ENCODE measurements at regions not wholly inside any gene's neighbourhood (a gene's known extent, or its start where the extent isn't known, plus 50 kb on each side); places are given as distances from the start of the nearest gene placed in this dataset.

- no peak for TF ChIP-seq ZBTB4 (CRISPR knock-in tag; IDR thresholded peaks at IDR 0.05)
- no peak for TF ChIP-seq KLF5 (IDR thresholded peaks at IDR 0.05; ENCODE audit: partially characterized antibody)
Measured at GRCh38 chr5:21058289-21058688, 1070.3 kb upstream of the CDH18 start (continued).

GRCh38 chr5:21051945-21052344 lies 1063.9 kb upstream of the CDH18 start:
- Histone ChIP-seq H3K27me3 (replicated peaks in 1 of 2; ENCODE audit: control insufficient read depth in 2 of 2, insufficient read depth in 2 of 2, low read length in 1 of 2) (no peaks in the 10 kb centered on the region), H3K79me2 (ENCODE audit: control insufficient read depth, insufficient read depth, low read length) (no peaks in the 10 kb centered on the region), H3K9me3 (replicated peaks; ENCODE audit: control insufficient read depth, insufficient read depth, low read length) (no peaks in the 10 kb centered on the region), H2AFZ (ENCODE audit: control insufficient read depth, low read depth, low read length) (no peak overlapping the region), H3K4me1 (ENCODE audit: control insufficient read depth, insufficient read depth, low read length) (no peaks in the 10 kb centered on the region), H3K9ac (ENCODE audit: control insufficient read depth, insufficient read depth, low read length) (no peak overlapping the region), H4K20me1 (ENCODE audit: control insufficient read depth, insufficient read depth) (no peaks in the 10 kb centered on the region), H3K27ac (ENCODE audit: control insufficient read depth, insufficient read depth) (no peak overlapping the region), H3K36me3 (ENCODE audit: control insufficient read depth in 2 of 2, insufficient read depth in 2 of 2, low read length in 1 of 2) (no peaks in the 10 kb centered on the region), H3K4me3 (no peak overlapping the region), H3K4me2 (ENCODE audit: control insufficient read depth, insufficient read depth) (no peak overlapping the region)
- ChIA-PET SMC1A (ENCODE audit: uncharacterized antibody, unreplicated experiment) (no interaction called here), RAD21 (ENCODE audit: unreplicated experiment) (no interaction called here), POLR2A (no interaction called here), CTCF (no interaction called here)
- in situ Hi-C loops (cut with MboI), result no loop called here
- FAIRE-seq (no peak), ATAC-seq (no peak), DNase-seq (ENCODE audit: low read depth, low spot score) (no peak)
- intact Hi-C loops (cut with micrococcal nuclease; ENCODE audit: unreplicated experiment), result no loop called here
- BruUV-seq (replicated peaks), result no TSS peak
- no peak for TF ChIP-seq BRCA1 (IDR thresholded peaks at IDR 0.05; ENCODE audit: low read depth, low read length)
- no peak for TF ChIP-seq ZNF592 (IDR thresholded peaks at IDR 0.05)
- no peak for TF ChIP-seq CBX5 (IDR thresholded peaks at IDR 0.05; ENCODE audit: low read depth)
- TF ChIP-seq MTA2 (IDR thresholded peaks at IDR 0.05; ENCODE audit: low read depth), result no peak
- TF ChIP-seq LARP7 (IDR thresholded peaks at IDR 0.05), result no peak
- 0% methylated on average over 1 of the region's 1 CpG for WGBS (ENCODE audit: insufficient coverage, insufficient replicate concordance, low lambda C conversion rate, missing lambda C conversion rate)

All from GM12878 (cell line).